ENCODE measurements at regions not wholly inside any gene's neighbourhood (a gene's known extent, or its start where the extent isn't known, plus 50 kb on each side); places are given as distances from the start of the nearest gene placed in this dataset.

GRCh38 chrX:40298572-40299479 is 201.1 kb upstream of the BCOR start:
- intact Hi-C loops (cut with DNase I) = no loop called here
- no peak overlapping the region for H3K27ac ChIP-seq

GRCh38 chrX:40298069-40298468 is 200.3 kb upstream of the BCOR start:
- Histone ChIP-seq H3K9me3 (no peaks in the 10 kb centered on the region), H3K9ac (ENCODE audit: low read depth in 2 of 2, low read length in 2 of 2) (no peak overlapping the region), H3K27me3 (peaks cover 7% of the 10 kb centered on the region), H3K4me1 (no peaks in the 10 kb centered on the region), H3K36me3 (no peaks in the 10 kb centered on the region), H3K27ac (no peak overlapping the region), H3K4me3 (no peak overlapping the region)
- no peak for TF ChIP-seq CTCF (IDR thresholded peaks at IDR 0.05)
- intact Hi-C loops (cut with DNase I) = no loop called here
- DNase-seq = no peak

More at GRCh38 chrX:40298572-40299479, 201.1 kb upstream of the BCOR start:
- no peak overlapping the region for H3K9ac ChIP-seq (ENCODE audit: low read depth in 2 of 2, low read length in 2 of 2)
- H3K36me3 ChIP-seq = no peaks in the 10 kb centered on the region
- TF ChIP-seq CTCF (IDR thresholded peaks at IDR 0.05) = no peak
- no peak for DNase-seq
- peaks cover 7% of the 10 kb centered on the region for H3K27me3 ChIP-seq
- H3K4me3 ChIP-seq = no peak overlapping the region
- no peaks in the 10 kb centered on the region for H3K4me1 ChIP-seq
- no peaks in the 10 kb centered on the region for H3K9me3 ChIP-seq

- Histone ChIP-seq H3K27me3 (no peaks in the 10 kb centered on the region), H3K9me3 (no peaks in the 10 kb centered on the region), H3K9ac (ENCODE audit: low read depth in 2 of 2, low read length in 2 of 2) (no peak overlapping the region), H3K4me3 (no peak overlapping the region), H3K4me1 (no peaks in the 10 kb centered on the region), H3K27ac (no peak overlapping the region), H3K36me3 (no peaks in the 10 kb centered on the region)
- intact Hi-C loops (cut with DNase I) = no loop called here
- TF ChIP-seq CTCF (IDR thresholded peaks at IDR 0.05) = no peak
- no peak for DNase-seq
Measured at GRCh38 chrX:40291553-40291952, 193.8 kb upstream of the BCOR start.

GRCh38 chrX:40290517-40290916 is 192.8 kb upstream of the BCOR start:
- Histone ChIP-seq H3K27me3 (no peaks in the 10 kb centered on the region), H3K9ac (ENCODE audit: low read depth in 2 of 2, low read length in 2 of 2) (no peak overlapping the region), H3K9me3 (no peaks in the 10 kb centered on the region), H3K4me3 (no peak overlapping the region), H3K36me3 (no peaks in the 10 kb centered on the region), H3K27ac (no peak overlapping the region), H3K4me1 (no peaks in the 10 kb centered on the region)
- no peak for TF ChIP-seq CTCF (IDR thresholded peaks at IDR 0.05)
- DNase-seq = no peak
- intact Hi-C loops (cut with DNase I) = no loop called here

- intact Hi-C loops (cut with DNase I) = no loop called here
- H3K36me3 ChIP-seq = no peaks in the 10 kb centered on the region
- DNase-seq = no peak
- no peak overlapping the region for H3K4me3 ChIP-seq
- no peak overlapping the region for H3K27ac ChIP-seq
- H3K27me3 ChIP-seq = no peaks in the 10 kb centered on the region
- no peaks in the 10 kb centered on the region for H3K4me1 ChIP-seq
- no peaks in the 10 kb centered on the region for H3K9me3 ChIP-seq
- no peak overlapping the region for H3K9ac ChIP-seq (ENCODE audit: low read depth in 2 of 2, low read length in 2 of 2)
- no peak for TF ChIP-seq CTCF (IDR thresholded peaks at IDR 0.05)
Measured at GRCh38 chrX:40285876-40286275, 188.1 kb upstream of the BCOR start.
